ENCODE measurements at regions not wholly inside any gene's neighbourhood (a gene's known extent, or its start where the extent isn't known, plus 50 kb on each side); places are given as distances from the start of the nearest gene placed in this dataset.

- DNase-seq: no peak
Observed at GRCh38 chr13:107367258-107367657, 799.3 kb upstream of the ARGLU1 start.

- DNase-seq: no peak
Observed at GRCh38 chr13:107365466-107366215, 797.7 kb upstream of the ARGLU1 start.

- DNase-seq: no peak
Observed at GRCh38 chr13:107364658-107365057, 796.7 kb upstream of the ARGLU1 start.

GRCh38 chr13:107361666-107362065 lies 793.7 kb upstream of the ARGLU1 start:
- no peak for DNase-seq

GRCh38 chr13:107360010-107360409 lies 792.1 kb upstream of the ARGLU1 start:
- DNase-seq: no peak

- DNase-seq: no peak
Observed at GRCh38 chr13:107358866-107359265, 790.9 kb upstream of the ARGLU1 start.

- DNase-seq: no peak
Observed at GRCh38 chr13:107351305-107351704, 783.4 kb upstream of the ARGLU1 start.

GRCh38 chr13:107348925-107349324 lies 781.0 kb upstream of the ARGLU1 start:
- no peak for DNase-seq

- DNase-seq: no peak
Observed at GRCh38 chr13:107348471-107348870, 780.5 kb upstream of the ARGLU1 start.

- no peak for DNase-seq
Observed at GRCh38 chr13:107347641-107348369, 779.9 kb upstream of the ARGLU1 start.

GRCh38 chr13:107342747-107343146 lies 774.8 kb upstream of the ARGLU1 start:
- DNase-seq: no peak

GRCh38 chr13:107339209-107339608 lies 771.3 kb upstream of the ARGLU1 start:
- no peak for DNase-seq

- DNase-seq: no peak
Observed at GRCh38 chr13:107332188-107332587, 764.3 kb upstream of the ARGLU1 start.

- DNase-seq: no peak
Observed at GRCh38 chr13:107331359-107331758, 763.4 kb upstream of the ARGLU1 start.

GRCh38 chr13:107330484-107330883 lies 762.5 kb upstream of the ARGLU1 start:
- no peak for DNase-seq

GRCh38 chr13:107329991-107330390 lies 762.1 kb upstream of the ARGLU1 start:
- DNase-seq: no peak

- DNase-seq: no peak
Observed at GRCh38 chr13:107324416-107325204, 756.7 kb upstream of the ARGLU1 start.

- no peak for DNase-seq
Observed at GRCh38 chr13:107322228-107322627, 754.3 kb upstream of the ARGLU1 start.

- no peak for DNase-seq
Observed at GRCh38 chr13:107305178-107305577, 737.2 kb upstream of the ARGLU1 start.

- DNase-seq: no peak
Observed at GRCh38 chr13:107301724-107302374, 733.9 kb upstream of the ARGLU1 start.

- DNase-seq: no peak
Observed at GRCh38 chr13:107299717-107300116, 731.8 kb upstream of the ARGLU1 start.

- DNase-seq: no peak
Observed at GRCh38 chr13:107296804-107297203, 728.9 kb upstream of the ARGLU1 start.
